B cell (primary cell): ENCODE measurements at regions not wholly inside any gene's neighbourhood (a gene's known extent, or its start where the extent isn't known, plus 50 kb on each side); places are given as distances from the start of the nearest gene placed in this dataset.

Experiments used
- EZH2 ChIP-seq: IDR thresholded peaks from 2 replicates; pipeline ENCODE4 v1.6.1; 2012; ENCODE audit warnings: borderline replicate concordance, low read depth, mild to moderate bottlenecking, moderate library complexity, low read length; ENCODE audit not compliant: insufficient read depth, poor library complexity, severe bottlenecking
- TF ChIP-seq, protein P1 (sequence below): fragments of 200-600 bp; IDR thresholded peaks from one replicate; pipeline ENCODE4 v1.8.0; 2022; ENCODE audit warnings: antibody characterized with exemption, mild to moderate bottlenecking

DNA sequence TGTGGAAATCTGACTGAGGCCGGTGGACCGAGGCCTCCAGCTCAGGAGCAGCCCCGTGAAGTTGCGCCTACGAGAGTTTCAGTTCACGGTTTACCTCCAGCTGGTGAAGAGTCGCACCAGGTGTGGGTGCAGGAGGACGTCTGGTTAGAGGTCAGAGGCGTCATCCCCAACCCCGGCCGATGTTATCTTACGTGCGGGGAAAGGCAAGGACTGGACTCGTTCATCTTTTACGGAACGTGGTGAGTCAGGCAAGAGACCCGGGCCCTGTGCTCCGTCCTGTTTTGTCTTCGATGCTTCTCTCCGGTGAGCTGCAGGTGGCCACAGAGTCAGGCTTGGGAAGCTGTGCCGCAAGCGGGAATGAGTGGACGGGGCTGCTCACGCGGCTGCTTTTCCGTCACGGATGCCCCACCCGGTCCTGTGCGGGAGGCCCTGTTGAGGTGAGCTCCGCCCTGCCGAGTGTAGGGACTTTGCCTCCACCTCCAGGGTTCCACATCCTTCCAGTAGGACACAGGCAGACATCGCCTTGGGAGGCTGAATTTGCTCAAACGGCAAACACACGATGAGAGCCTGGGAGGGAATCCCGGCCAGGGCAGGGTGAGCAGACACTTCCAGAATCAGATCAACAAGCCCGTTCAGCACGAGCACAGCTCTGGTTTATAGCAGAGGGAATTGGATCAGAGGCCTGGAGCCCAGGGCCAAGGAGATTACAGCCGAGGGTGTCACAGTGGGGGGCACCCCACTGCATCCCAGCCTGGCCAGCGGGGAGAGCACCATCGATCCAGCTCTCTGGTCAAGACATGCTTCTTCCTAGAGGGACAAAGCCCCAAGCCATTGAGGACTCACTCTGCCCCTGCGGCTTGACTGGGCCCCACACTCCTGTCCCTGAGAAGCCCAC is 50.1 kb upstream of the INPP5A start:
- TF ChIP-seq, protein P1, sequence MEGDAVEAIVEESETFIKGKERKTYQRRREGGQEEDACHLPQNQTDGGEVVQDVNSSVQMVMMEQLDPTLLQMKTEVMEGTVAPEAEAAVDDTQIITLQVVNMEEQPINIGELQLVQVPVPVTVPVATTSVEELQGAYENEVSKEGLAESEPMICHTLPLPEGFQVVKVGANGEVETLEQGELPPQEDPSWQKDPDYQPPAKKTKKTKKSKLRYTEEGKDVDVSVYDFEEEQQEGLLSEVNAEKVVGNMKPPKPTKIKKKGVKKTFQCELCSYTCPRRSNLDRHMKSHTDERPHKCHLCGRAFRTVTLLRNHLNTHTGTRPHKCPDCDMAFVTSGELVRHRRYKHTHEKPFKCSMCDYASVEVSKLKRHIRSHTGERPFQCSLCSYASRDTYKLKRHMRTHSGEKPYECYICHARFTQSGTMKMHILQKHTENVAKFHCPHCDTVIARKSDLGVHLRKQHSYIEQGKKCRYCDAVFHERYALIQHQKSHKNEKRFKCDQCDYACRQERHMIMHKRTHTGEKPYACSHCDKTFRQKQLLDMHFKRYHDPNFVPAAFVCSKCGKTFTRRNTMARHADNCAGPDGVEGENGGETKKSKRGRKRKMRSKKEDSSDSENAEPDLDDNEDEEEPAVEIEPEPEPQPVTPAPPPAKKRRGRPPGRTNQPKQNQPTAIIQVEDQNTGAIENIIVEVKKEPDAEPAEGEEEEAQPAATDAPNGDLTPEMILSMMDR, result no peak
- no peak for TF ChIP-seq EZH2
